AML-193 (cell line): ENCODE measurements at regions not wholly inside any gene's neighbourhood (a gene's known extent, or its start where the extent isn't known, plus 50 kb on each side); places are given as distances from the start of the nearest gene placed in this dataset.
"Not testable (repeated sequence)": the region's sequence is repeated elsewhere in the genome, so short reads cannot be mapped to it uniquely, and the experiment has no call there.

ENCODE experiments used
- DNase-seq, 2 experiments: peaks; one replicate each; lab custom pipeline; 2025; lab: John Stamatoyannopoulos, UW

GRCh38 chr11:112538534-112539280 is 278.0 kb upstream of the PLET1 start:
- no peak for DNase-seq

DNA sequence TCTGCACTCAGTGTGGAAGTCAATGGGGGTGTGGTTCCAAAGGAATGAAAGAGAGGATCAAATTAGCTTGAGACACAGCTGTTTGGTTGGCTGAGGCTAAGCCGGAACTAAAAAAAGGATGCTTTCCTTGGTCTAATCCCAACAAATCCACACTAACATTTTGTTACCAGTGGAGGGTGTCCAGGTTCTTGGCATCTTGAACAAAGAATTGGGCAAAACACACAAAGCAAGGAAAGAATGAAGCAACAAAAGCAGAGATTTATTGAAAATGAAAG is 278.6 kb upstream of the PLET1 start:
- not testable (repeated sequence) for DNase-seq

DNA sequence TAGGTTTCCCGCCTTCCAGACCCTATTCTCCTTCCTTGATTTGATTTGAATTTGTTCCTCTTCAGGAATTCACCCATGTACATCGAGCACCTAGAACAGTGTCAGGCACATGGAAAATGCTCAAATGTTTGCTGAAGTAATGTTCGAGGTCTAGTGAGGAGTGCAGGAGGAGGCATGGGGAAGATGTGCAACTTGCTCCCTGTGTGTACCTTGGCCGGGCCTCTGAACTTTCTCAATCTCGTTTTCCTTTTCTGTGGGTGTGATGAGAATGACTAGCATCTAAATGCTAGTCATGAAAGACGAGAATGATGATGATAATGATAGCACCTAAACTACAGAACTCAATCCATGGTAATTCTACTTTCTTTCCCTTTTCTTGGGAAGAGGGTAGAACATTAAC is 279.1 kb upstream of the PLET1 start:
- no peak for DNase-seq

DNA sequence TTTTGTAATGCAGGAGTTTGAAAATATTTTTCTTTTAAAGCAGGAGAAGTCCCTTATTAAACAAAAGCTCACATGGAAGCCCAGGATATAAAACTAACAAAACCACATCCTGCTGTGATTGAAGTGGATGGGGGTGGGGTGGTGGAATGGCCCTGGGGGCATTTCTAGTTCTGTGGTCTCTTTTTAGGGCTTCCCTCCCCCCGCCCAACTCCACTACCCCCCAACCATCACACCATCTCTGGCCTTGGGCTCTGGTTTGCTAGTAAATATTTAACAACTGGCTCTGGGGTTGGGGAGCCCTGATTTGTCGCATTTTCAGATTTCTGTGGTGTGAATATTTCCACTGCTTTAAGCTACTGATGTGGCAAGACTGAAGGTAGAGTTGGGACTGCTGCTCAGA is 279.6 kb upstream of the PLET1 start:
- no peak for DNase-seq

DNA sequence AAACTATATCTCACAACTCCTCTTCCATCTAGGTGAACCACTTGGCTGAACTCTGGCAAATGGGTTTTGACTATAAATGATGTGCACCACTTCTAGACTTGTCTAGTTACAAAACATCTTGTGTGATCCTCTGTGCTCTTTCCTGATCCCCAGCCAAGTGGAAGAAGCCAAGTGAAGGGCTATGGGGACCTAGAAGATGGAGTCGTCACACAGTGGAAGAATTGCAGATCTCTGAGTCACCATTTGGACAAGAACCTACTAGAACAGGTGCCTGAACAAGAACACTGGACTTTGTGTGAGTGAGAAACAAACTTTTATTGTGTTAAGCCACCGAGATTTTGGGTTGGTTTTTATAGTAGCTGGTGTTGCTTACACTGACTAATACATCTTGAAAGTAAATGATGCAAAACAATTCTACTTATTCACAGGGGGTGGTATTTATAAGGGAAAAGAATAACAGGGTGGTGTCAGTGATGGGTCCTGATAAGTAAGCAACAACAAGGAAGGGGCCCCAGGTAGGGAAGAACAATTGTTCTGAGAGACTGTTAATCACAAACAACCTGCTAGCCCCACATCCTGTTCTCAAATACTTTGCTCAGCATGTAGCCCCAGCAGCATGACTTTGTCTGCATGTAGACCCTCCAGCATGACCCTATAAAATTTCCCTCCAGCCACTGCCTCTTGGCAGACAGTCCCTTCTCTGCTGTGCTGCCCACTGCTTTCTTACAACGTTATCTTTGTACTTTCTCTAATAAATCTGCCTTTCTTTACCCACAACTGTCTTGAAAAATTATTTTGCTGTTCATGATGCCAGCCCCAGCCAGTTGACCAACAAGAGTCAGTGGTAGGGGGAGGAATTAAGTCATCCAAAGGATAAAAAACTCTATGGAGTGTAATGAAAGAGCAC is 280.7 kb upstream of the PLET1 start:
- DNase-seq, result no peak

GRCh38 chr11:112542479-112542878 is 281.8 kb upstream of the PLET1 start:
- DNase-seq, result no peak

DNA sequence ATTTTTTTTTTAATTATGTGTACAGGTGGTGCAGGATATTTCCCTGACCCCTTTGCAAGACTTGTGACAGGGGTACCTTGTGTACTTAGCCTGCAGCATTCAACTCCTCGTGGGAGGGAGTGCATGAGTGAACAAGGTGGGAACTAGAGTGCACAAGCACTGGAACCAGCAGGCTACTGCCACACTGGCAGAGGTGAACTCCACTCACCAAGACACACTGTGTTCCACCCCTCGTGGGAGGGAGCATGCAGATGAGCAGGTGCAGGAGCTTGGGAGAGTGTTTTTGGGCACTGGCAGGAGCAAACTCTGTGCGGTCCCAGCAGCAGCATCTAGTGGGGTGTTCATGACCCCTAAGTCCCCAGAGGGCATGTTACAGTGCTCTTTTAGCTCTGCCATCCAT is 282.7 kb upstream of the PLET1 start:
- no peak for DNase-seq

GRCh38 chr11:112548641-112549040 is 288.0 kb upstream of the PLET1 start:
- no peak for DNase-seq

DNA sequence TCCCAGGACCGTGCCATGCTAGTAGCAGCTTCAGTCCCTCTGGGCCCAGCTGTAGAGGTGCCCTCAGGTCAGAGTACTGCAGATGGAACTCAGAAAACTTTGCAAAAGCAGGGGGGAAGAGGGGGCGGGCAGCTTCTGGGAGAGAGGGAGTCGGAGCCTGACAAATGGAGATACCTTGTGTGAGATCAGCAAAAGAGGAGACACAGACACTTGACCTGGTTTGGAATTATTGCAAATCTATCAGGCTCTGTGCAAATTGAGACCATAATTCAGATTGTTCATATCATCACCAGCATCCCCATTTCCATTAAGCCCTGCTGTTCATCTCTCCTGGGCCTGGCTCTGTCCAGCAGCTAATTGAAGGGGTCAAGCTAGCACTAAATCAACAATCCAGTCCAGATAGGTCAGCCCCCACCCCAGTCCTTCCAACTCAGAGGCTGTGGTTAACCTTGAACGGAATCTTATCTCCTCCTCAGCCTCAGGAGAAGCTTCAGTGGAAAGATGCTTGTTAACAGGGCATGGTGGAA is 292.6 kb upstream of the PLET1 start:
- no peak for DNase-seq

GRCh38 chr11:112554586-112554985 is 293.9 kb upstream of the PLET1 start:
- no peak for DNase-seq

DNA sequence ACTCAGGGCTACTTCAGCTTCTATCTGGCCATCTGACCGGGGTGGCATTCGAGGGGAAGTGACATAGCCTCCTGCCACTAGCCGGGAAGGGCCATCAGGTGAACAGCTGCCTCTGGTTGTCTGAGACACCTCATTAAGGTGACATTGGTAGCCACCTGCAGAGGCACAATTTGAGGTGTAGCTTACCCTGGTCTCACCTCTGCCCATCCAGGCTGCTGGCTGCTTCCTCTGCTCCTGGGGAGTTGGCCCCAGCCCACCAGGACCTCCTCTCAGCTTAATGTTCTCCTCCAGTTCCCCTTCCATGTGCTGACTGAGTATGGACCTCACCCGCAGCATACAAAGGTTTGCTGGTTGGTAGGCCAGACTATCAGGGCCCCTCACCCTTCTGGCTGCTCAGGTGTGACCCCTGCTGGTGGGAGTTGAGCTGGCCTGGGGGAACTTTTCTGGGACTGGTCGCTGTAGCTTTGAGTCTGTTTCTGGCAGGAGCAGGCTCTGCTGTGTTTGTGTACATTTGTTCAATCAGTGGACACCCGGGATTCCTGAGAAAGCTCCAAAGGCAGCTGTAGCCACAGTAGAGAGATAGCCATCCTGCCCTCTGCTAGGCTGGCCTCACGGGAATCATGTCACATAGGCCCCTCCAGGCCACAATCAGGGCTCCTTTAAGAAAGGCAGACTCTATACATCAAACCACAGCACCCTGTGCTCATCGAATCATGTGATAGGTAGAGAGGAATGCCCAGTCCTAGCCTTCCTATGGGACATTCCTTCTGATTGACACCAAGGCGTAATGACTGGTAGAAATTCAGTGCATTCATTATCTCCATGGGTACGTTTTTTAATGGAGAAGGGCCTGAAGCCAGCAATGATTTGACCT is 295.1 kb upstream of the PLET1 start:
- peak; percentile 19 to 32 for DNase-seq

DNA sequence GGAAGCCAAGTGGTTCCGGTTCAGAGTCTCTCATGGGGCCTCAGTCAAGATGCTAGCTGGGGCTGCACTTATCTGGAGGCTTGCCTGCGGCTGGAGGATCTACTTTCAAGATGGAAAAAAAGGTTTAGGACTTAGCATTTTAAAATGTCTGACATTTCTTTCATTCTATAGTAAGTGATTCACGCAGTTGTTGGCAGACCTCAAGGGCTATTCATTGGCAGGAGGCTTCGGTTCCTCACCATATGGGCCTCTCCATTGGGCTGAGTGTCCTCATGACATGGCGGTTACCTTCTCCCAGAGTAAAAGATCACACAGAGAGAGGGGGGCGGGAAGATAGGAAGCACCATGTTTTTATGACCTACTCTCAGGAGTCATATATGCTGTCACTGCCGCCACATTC is 298.0 kb upstream of the PLET1 start:
- no peak for DNase-seq

- no peak for DNase-seq
Measured at GRCh38 chr11:112563808-112564207, 303.1 kb upstream of the PLET1 start.

DNA sequence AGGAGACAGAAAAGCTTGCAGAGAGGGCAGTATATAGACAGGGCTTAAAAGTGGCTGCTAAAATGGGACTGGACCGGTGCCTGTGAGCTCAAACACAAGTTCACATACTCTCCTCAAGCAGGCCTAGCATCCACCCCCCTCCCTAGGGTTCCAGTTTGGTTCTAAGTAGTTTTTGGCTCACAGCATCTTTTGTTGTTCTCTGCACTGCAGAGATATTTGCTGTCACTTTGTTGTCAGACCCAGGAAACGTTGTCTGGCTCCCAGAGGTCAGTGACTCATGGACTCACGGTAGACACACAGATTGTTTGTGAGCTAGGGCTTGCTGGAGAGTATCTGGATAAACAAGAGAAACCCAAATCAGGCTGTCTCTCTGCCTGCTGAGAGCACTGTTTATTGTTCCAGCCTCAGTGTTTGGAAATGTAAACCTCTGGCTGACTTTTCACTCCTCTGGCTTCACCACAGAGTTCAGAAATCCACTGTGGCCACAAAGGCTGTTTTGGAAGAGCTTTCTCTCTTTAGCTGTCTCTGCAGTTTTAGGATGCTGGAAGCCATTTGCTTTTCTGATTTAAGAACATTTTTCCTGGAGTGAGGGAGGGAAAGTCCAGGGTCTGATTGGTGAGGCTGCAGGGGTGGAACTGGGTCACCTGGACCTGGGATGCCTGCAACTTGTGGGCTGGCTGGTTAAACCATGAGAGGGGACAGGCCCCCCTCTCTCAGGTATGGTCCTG is 303.7 kb upstream of the PLET1 start:
- no peak for DNase-seq

GRCh38 chr11:112565551-112565950 is 304.9 kb upstream of the PLET1 start:
- no peak for DNase-seq

DNA sequence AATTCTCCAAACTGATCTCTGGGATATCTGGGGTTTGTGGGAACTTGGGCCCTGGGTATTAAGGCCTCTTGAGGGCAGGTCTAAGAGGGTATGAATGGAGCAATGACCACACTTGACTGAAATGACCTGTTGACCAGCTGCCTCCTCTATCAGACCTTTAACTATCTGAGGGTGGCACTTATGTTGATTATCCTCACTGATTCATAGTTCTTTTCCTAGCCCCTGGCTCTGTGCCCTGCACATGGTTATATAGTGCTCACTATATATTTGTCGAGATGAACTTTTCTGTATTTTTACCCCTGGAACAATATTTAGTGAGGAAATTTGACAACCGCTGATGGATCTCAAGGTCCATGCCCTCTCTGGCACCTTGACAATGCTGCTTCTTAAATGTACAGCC is 305.5 kb upstream of the PLET1 start:
- no peak for DNase-seq

GRCh38 chr11:112570333-112570732 is 309.7 kb upstream of the PLET1 start:
- DNase-seq, result no peak

DNA sequence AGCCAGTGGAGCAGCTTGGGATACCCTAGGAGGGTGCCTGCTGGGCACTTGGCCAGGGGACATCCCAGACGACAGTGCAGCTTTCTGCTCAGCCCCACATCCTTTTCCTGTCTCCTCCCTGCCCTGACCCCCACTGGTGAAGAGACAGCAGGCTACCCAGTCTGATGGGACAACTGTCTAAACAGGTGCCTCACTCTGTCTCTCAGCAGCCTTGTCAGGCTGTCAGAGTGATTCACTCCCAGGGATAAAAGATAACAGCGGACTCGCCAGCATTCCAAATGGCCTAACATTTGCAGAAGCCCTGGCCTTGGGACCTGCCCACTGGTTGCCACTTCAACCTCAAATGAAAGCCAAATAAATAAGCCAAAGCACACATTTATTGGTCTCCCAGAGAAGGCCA is 318.6 kb upstream of the PLET1 start:
- DNase-seq, result no peak

GRCh38 chr11:112580864-112581263 is 320.2 kb upstream of the PLET1 start:
- no peak for DNase-seq

GRCh38 chr11:112581747-112582146 is 321.1 kb upstream of the PLET1 start:
- DNase-seq, result no peak

DNA sequence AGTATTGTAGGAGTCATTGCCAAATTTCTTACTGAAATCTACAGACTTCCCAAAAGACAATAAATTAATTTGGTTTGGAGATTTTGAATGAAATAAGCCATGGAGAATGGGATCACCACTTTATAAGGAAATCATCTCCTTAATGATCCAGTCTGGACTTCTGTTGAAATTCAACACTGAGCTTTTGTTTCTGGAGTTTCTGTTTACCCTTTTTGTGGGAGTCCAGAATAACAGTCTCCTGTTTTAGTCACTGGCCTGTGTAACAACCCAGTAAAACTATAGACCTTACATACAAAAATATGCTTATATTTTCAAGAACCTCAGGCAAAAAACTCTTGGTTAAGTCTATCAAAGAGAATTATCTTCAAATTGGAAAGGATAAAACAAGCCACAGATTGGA is 321.7 kb upstream of the PLET1 start:
- DNase-seq, result no peak
